HG03432 (cell line): ENCODE measurements at regions not wholly inside any gene's neighbourhood (a gene's known extent, or its start where the extent isn't known, plus 50 kb on each side); places are given as distances from the start of the nearest gene placed in this dataset.

ENCODE experiments used
- ATAC-seq: cut with Tn5 transposase; IDR thresholded peaks from one replicate; pipeline ENCODE4 v1.9.1; 2021; ENCODE audit warnings: mild to moderate bottlenecking, moderate library complexity; ENCODE audit not compliant: unreplicated experiment

GRCh38 chr5:114223866-114224265 lies 138.0 kb upstream of the KCNN2 start:
- ATAC-seq, result peak; percentile 79

GRCh38 chr5:114237766-114238165 lies 124.1 kb upstream of the KCNN2 start:
- no peak for ATAC-seq

GRCh38 chr5:114238771-114239313 lies 123.0 kb upstream of the KCNN2 start:
- no peak for ATAC-seq

GRCh38 chr5:114243281-114243971 lies 118.4 kb upstream of the KCNN2 start:
- no peak for ATAC-seq

GRCh38 chr5:114243972-114244317 lies 117.9 kb upstream of the KCNN2 start:
- peak; percentile 59 for ATAC-seq

GRCh38 chr5:114249823-114250222 lies 112.0 kb upstream of the KCNN2 start:
- ATAC-seq, result no peak

- no peak for ATAC-seq
Observed at GRCh38 chr5:114250536-114250935, 111.3 kb upstream of the KCNN2 start.

GRCh38 chr5:114252226-114252625 lies 109.6 kb upstream of the KCNN2 start:
- ATAC-seq, result no peak

- no peak for ATAC-seq
Observed at GRCh38 chr5:114255260-114255659, 106.6 kb upstream of the KCNN2 start.

- no peak for ATAC-seq
Observed at GRCh38 chr5:114261989-114262388, 99.9 kb upstream of the KCNN2 start.

GRCh38 chr5:114265432-114266060 lies 96.3 kb upstream of the KCNN2 start:
- no peak for ATAC-seq

GRCh38 chr5:114266374-114266773 lies 95.5 kb upstream of the KCNN2 start:
- no peak for ATAC-seq

- ATAC-seq, result no peak
Observed at GRCh38 chr5:114296191-114296590, 65.7 kb upstream of the KCNN2 start.

GRCh38 chr5:114297915-114298314 lies 64.0 kb upstream of the KCNN2 start:
- no peak for ATAC-seq

GRCh38 chr5:114305402-114306207 lies 56.3 kb upstream of the KCNN2 start:
- ATAC-seq, result peak; percentile 73

GRCh38 chr5:114308017-114308416 lies 53.9 kb upstream of the KCNN2 start:
- ATAC-seq, result no peak

- ATAC-seq, result no peak
Observed at GRCh38 chr5:114308508-114308907, 53.4 kb upstream of the KCNN2 start.

GRCh38 chr5:114310666-114311065 lies 51.2 kb upstream of the KCNN2 start:
- no peak for ATAC-seq

- no peak for ATAC-seq
Observed at GRCh38 chr5:114311281-114311680, 50.6 kb upstream of the KCNN2 start.

GRCh38 chr5:114311968-114312367 lies 49.9 kb upstream of the KCNN2 start:
- no peak for ATAC-seq
